ENCODE measurements at regions not wholly inside any gene's neighbourhood (a gene's known extent, or its start where the extent isn't known, plus 50 kb on each side); places are given as distances from the start of the nearest gene placed in this dataset.
"Not testable (repeated sequence)": the region's sequence is repeated elsewhere in the genome, so short reads cannot be mapped to it uniquely, and the experiment has no call there.

GRCh38 chr20:40890635-40891034 is 138.0 kb upstream of the TOP1 start:
- DNase-seq (ENCODE audit: low read depth), result no peak

DNA sequence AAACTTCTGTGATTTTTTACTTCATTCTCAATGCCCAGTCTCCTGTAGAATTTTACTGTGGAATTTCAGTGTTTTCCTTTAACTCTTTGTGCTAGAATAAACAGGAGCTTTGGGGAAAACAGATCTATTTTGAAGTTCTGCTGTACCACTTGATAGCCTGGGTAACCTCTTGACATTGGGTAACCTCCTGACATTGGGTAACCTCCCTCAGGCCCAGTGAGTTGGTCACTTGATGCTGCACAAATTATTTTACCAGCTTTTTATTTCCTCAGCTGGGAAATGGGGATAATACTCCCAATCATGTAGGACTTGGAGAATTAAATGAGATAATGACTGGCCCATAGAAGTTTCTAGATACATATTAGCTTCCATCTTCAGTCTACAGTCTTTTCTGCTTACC is 137.3 kb upstream of the TOP1 start:
- no peak for DNase-seq (ENCODE audit: low read depth)

- no peak for DNase-seq (ENCODE audit: low read depth)
Observed at GRCh38 chr20:40892642-40893041, 136.0 kb upstream of the TOP1 start.

DNA sequence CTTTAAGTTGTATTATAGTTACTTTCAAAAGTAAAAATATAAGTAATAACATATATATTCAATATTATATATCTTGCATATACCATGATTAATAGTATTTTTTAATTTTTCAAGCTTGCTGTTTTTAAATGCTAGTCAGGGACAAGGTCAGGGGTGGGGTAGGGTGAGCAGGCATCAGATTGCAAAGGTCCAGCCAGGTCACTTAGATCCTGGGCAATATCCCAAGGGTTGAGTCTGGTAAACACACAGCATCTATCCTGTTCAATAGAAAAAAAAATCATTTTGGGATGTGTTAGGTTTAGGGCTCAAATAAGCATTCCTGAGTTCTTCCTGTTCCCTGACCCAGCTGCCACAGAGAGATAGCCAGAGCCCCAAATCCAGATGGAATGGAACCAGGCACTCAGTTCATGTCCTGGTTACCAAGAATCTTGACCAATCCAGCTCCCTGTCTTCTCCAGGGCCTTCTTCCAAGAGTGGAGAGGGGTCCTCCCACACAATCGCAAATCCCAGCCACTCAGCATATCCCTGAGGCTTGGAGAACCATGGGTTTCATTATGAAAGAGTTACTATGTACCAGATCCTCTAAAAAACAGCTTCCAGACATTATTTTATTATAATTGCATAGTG is 134.9 kb upstream of the TOP1 start:
- DNase-seq (ENCODE audit: low read depth), result no peak

DNA sequence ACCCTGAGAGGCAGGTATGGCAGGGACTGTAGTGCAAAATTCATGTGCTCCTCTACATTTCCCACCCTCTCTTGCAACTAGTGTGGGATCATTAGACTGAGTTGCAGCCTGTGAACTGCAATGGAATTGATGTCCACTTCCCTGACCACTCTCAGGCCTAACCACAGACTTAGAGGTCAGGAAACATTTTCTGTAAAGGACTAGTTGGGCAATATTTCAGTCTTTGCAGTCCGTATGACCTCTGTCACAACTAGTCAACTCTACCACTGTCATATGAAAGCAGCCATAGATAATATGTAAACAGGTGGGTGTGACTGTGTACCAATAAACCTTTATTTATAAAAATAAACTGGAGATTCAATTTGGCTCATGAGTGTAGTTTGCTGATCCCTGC is 134.4 kb upstream of the TOP1 start:
- DNase-seq (ENCODE audit: low read depth), result no peak

DNA sequence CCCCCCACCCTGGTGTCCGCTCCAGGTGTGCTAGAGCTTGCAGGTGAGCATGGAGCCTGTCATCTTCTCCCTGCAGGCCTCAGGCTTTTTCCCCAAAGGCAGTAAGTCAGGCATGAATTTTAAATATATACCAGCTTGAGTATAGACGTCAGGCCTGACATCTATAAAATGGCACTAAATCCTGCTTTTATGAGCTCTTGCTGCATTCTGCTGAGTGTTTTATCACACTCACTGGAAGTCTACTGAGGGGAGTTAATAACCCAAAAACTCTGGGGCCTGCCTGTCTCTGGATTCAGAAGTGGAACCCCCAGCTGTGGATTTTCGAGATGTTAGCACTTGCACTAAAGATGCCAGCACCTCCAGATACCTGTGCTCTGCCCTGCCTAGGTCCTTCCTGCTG is 133.4 kb upstream of the TOP1 start:
- no peak for DNase-seq (ENCODE audit: low read depth)

GRCh38 chr20:40896814-40897700 is 131.6 kb upstream of the TOP1 start:
- DNase-seq (ENCODE audit: low read depth), result no peak

- no peak for DNase-seq (ENCODE audit: low read depth)
Observed at GRCh38 chr20:40899344-40899743, 129.3 kb upstream of the TOP1 start.

GRCh38 chr20:40900666-40901215 is 127.9 kb upstream of the TOP1 start:
- no peak for DNase-seq (ENCODE audit: low read depth)

DNA sequence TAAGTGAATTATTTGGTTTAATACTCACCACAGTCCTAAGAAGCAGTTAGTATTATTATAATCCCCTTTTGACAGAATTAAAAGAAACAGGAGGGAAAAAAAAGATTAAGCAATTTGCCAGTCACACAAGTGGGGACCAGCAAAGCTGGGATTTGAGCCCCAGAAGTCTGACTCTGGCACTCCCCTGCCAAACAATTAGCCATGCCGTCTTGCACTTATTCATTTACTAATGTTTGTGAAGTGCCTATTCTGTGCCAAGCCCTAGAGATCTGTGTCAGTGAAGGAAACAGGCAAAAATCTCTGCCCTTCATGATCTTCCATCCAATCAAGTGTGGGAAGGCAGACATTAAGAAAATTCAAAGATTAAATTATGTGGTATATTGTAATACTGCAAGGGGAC is 126.0 kb upstream of the TOP1 start:
- DNase-seq (ENCODE audit: low read depth), result no peak

- DNase-seq (ENCODE audit: low read depth), result no peak
Observed at GRCh38 chr20:40908309-40908708, 120.3 kb upstream of the TOP1 start.

GRCh38 chr20:40909489-40909888 is 119.1 kb upstream of the TOP1 start:
- DNase-seq (ENCODE audit: low read depth), result not testable (repeated sequence)

DNA sequence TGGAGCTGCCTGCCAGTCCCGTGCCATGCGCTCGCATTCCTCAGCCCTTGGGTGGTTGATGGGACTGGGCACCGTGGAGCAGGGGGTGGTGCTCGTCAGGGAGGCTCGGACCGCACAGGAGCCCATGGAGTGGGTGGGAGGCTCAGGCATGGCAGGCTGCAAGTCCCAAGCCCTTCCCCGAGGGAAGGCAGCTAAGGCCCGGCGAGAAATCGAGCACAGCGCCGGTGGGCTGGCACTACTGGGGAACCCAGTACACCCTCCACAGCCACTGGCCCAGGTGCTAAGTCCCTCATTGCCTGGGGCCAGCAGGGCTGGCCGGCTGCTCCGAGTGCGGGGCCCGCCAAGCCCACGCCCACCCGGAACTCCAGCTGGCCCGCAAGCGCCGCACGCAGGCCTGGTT is 118.2 kb upstream of the TOP1 start:
- DNase-seq (ENCODE audit: low read depth), result not testable (repeated sequence)

DNA sequence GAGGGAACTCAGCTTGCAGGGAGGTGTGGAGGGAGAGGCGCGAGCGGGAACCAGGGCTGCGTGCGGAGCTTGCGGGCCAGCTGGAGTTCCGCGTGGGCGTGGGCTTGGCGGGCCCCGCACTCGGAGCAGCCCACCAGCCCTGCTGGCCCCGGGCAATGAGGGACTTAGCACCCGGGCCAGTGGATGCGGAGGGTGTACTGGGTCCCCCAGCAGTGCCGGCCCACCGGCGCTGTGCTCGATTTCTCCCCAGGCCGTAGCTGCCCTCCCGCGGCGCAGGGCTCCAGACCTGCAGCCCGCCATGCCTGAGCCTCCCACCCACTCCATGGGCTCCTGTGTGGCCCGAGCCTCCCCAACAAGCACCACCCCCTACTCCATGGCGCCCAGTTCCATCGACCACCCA is 117.5 kb upstream of the TOP1 start:
- not testable (repeated sequence) for DNase-seq (ENCODE audit: low read depth)

DNA sequence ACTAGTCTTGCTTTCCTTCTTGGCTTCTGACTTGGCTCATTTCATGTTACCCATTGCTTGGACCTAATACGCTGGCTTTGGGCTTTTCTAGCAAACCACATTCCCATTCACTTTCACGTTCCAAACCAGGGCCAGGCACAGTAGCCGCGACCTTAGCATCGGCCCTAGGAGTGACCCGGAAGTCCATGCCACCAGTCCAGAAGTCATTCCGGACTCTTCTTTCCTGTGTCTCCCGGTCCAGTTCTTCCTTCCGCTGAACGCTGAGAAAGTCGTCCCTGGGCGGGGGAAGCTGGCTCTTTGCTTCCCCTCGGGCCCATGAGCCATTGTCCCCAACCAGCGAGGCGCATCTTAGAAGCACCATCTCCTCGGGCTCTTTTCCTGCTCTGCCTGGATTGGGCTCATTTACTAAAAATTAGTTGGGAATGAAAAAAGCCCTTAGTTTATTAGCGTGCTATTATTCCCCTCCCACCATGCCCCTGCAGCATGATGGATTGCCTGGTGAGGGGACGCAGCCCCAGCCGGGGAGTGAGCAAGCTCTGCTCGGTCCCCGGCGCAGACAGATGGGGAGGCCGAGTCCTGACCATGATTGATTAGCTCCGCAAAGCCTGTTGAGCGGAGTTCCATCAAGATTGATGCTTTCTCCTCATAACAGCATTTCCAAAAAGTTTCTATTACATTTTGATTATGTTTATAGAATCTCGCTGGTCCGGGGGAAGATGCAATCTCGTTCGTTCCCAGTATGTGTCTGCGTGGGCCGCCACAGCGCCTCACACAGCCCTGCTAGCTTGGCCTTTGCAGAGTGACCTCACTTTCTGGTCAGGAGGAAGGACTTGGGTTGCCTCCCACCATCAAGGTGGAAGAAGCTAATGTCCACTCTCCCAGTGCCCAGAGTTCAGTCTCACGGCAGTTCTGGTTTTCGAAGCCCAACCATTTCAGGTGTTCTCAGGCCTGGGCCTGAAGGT is 115.1 kb upstream of the TOP1 start:
- no peak for DNase-seq (ENCODE audit: low read depth)

DNA sequence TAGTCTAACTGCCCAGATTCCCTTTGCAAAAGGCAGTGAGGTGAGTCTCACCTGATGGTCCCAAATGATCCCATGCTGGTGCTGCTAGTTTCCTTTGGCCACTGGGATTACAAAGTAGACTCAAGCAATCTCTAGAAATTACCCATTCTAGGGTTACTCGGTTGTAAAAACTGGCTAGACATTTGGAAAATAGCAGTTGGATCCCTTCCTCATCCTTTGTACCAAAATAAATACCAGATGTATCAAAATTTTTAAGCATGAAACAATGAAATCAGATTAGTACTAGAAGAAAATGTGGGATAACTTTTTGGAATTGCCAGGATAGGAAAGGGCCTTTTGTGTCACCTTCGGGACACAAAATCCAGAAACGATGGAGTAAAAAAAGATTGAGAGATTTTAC is 112.9 kb upstream of the TOP1 start:
- DNase-seq (ENCODE audit: low read depth), result no peak

- DNase-seq (ENCODE audit: low read depth), result no peak
Observed at GRCh38 chr20:40916276-40916675, 112.3 kb upstream of the TOP1 start.

DNA sequence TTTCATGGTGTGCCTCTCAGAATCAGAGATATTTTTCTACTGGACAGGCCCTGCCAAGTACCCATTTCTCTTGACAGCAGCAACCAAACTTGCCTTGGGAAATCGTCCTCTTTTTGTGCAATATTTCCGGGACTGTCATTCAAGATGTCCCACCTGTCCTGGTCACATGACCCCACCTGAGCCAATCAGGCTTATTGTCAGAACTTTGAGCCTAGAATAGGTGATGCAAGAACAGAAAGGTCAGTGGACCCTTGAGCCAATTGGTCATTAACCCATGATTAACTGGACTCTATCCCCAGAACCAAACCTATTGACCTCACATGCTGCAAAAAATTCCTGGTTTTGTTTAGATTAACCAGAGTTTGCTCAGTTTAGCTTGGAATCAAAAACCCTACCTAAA is 108.3 kb upstream of the TOP1 start:
- no peak for DNase-seq (ENCODE audit: low read depth)

GRCh38 chr20:40922865-40923264 is 105.8 kb upstream of the TOP1 start:
- DNase-seq (ENCODE audit: low read depth), result no peak

DNA sequence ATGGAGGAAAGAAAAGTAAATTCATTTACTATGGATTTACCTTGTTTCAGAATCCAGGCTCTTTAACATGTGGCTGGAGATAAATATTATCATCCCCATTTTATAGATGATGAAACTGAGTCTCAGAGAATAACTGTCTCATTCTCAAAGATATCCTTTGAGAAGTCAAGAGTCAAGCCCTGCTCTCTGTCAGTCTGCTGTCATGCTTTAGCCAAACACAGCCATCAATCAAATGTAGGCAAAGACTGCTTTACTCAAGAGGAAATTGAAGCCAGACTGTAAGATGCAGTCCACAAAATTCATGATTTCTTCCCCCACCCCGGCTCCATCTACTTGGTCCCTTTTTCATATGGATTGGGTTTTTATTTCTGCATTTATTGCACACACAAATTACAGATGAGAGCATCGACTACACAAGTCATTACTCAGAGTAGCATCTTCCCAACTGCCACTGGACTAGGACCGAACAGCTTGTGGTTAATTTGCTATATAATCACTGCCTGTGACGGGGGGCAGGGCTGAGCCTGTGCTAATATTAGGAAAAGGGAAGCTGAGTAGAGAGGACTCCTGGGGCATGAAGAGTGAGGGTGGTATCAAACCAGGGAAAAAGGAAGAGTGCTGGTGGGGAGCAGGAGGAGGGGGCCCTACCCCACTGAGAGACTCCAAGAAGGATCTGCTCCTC is 102.7 kb upstream of the TOP1 start:
- no peak for DNase-seq (ENCODE audit: low read depth)

DNA sequence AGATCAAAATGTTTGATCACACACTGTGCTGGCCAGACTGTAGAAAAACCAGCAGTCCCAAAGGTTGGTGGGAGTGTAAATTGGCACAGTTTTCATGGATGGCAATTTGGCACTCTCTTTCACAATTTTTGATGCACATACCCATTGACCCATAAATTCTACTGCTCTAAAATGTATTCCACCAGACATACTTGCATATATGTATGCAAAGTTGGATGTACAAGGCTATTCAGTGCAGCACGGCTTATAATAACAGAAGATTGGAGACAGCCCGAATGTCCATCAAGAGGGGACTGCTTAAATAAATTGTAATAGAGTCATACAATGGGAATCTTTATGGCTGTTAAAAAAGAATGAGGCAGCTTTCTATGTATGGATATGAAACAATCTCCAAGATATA is 101.7 kb upstream of the TOP1 start:
- DNase-seq (ENCODE audit: low read depth), result no peak

DNA sequence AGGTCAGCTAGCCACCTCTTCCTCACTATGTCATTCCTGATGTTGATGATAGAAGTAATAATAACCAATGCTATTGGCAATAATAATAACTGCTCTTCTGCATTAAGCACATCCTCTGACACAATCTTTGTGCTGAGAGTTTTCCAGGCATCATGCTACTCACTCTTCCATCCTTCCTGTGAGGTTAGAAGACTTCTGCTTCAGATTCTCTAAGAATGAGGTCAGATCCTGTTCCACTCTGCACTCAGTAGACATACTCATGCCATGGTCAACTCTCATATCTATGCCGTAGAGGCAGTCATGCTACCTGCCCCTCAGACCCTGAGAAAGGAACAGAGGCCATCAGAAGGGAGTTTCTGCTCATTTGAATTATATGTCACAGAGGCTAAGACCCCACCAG is 98.1 kb upstream of the TOP1 start:
- DNase-seq (ENCODE audit: low read depth), result no peak

Data from HS-5 (cell line).